Colonic mucosa (tissue), 4 donors: ENCODE measurements at regions not wholly inside any gene's neighbourhood (a gene's known extent, or its start where the extent isn't known, plus 50 kb on each side); places are given as distances from the start of the nearest gene placed in this dataset.
"Not testable (repeated sequence)": the region's sequence is repeated elsewhere in the genome, so short reads cannot be mapped to it uniquely, and the experiment has no call there.

Experiments
- DNase-seq: peaks from one replicate; pipeline ENCODE4 v3.0.0-alpha.2; 2020
- H3K27ac ChIP-seq: fragments of 200-600 bp; one replicate; pipeline ENCODE4 v1.8.0; 2021
- H3K27me3 ChIP-seq: fragments of 200-600 bp; one replicate; pipeline ENCODE4 v1.8.0; 2021
- H3K36me3 ChIP-seq: fragments of 200-600 bp; one replicate; pipeline ENCODE4 v1.8.0; 2021
- H3K4me1 ChIP-seq: fragments of 200-600 bp; one replicate; pipeline ENCODE4 v1.8.0; 2021; ENCODE audit warnings: mild to moderate bottlenecking
- H3K4me3 ChIP-seq: fragments of 200-600 bp; one replicate; pipeline ENCODE4 v1.8.0; 2021
- H3K9ac ChIP-seq, 2 donors: one replicate each; pipeline ENCODE4 v1.7.0; 2013; ENCODE audit warnings: control low read depth in 2 of 2, low read depth in 2 of 2, low read length in 2 of 2
- H3K9me3 ChIP-seq: fragments of 200-600 bp; one replicate; pipeline ENCODE4 v1.8.0; 2021
- intact Hi-C: fragments of 100-400 bp; cut with DNase I; formaldehyde crosslinking; loops from one replicate; pipeline ENCODE4 v1.14.1; 2022
- TF ChIP-seq, protein P1 (sequence below): fragments of 200-600 bp; IDR thresholded peaks from one replicate; pipeline ENCODE4 v1.8.0; 2022; ENCODE audit warnings: antibody characterized with exemption, mild to moderate bottlenecking
- donor health status: healthy.
- donor health status: DM: no; HTN: no; CAD: no.
- donor health status: DM: no; HTN: no; CAD: no.

DNA sequence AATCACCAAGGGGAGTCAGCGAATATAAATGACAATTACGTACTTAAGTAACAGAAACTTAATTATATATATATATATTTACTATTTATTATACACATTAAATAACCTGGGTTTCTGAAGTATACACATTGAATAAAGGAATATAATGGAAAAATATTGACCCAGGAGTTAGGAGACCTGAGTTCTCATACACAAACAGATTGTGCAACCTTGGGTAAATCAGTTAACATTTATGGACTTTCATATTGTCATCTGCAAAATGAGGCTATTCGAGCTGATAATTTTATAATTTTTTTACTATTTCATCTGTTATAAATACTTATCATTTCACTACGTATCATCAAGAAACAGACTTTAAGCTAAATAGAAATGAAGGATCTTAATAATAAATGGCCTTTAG lies 75.1 kb upstream of the SRRM3 start:
- Histone ChIP-seq H3K9ac (no peak overlapping the region), H3K4me1 (no peaks in the 10 kb centered on the region), H3K27ac (no peak overlapping the region), H3K9me3 (no peaks in the 10 kb centered on the region), H3K4me3 (no peak overlapping the region), H3K36me3 (no peaks in the 10 kb centered on the region), H3K27me3 (no peaks in the 10 kb centered on the region)
- TF ChIP-seq, protein P1, sequence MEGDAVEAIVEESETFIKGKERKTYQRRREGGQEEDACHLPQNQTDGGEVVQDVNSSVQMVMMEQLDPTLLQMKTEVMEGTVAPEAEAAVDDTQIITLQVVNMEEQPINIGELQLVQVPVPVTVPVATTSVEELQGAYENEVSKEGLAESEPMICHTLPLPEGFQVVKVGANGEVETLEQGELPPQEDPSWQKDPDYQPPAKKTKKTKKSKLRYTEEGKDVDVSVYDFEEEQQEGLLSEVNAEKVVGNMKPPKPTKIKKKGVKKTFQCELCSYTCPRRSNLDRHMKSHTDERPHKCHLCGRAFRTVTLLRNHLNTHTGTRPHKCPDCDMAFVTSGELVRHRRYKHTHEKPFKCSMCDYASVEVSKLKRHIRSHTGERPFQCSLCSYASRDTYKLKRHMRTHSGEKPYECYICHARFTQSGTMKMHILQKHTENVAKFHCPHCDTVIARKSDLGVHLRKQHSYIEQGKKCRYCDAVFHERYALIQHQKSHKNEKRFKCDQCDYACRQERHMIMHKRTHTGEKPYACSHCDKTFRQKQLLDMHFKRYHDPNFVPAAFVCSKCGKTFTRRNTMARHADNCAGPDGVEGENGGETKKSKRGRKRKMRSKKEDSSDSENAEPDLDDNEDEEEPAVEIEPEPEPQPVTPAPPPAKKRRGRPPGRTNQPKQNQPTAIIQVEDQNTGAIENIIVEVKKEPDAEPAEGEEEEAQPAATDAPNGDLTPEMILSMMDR: no peak
- DNase-seq: no peak
- intact Hi-C loops: no loop called here

- DNase-seq: no peak
- Histone ChIP-seq H3K4me1 (no peaks in the 10 kb centered on the region), H3K27ac (no peak overlapping the region), H3K36me3 (no peaks in the 10 kb centered on the region), H3K4me3 (no peak overlapping the region), H3K9me3 (no peaks in the 10 kb centered on the region), H3K27me3 (no peaks in the 10 kb centered on the region), H3K9ac (no peak overlapping the region)
- TF ChIP-seq, protein P1: no peak
- intact Hi-C loops: no loop called here
Measured at GRCh38 chr7:76129366-76129765, 72.3 kb upstream of the SRRM3 start.

- Histone ChIP-seq H3K4me3 (no peak overlapping the region), H3K9ac (no peak overlapping the region), H3K9me3 (no peaks in the 10 kb centered on the region), H3K27me3 (no peaks in the 10 kb centered on the region), H3K4me1 (no peaks in the 10 kb centered on the region), H3K36me3 (no peaks in the 10 kb centered on the region), H3K27ac (no peak overlapping the region)
- intact Hi-C loops: loop anchor here (5.0 kb wide), 1 partner anchor 63 kb away; no protein-coding TSS in a partner anchor
- DNase-seq: no peak
- TF ChIP-seq, protein P1: no peak
Measured at GRCh38 chr7:76129836-76130235, 71.9 kb upstream of the SRRM3 start.

- H3K9me3 ChIP-seq, DNase-seq, H3K36me3 ChIP-seq, H3K4me1 ChIP-seq, H3K9ac ChIP-seq, H3K27ac ChIP-seq, H3K4me3 ChIP-seq, H3K27me3 ChIP-seq: not testable (repeated sequence)
- intact Hi-C loops: loop anchor here (5.0 kb wide), 1 partner anchor 63 kb away; no protein-coding TSS in a partner anchor
- TF ChIP-seq, protein P1: peak; percentile 27
Measured at GRCh38 chr7:76130661-76131060, 71.0 kb upstream of the SRRM3 start.

DNA sequence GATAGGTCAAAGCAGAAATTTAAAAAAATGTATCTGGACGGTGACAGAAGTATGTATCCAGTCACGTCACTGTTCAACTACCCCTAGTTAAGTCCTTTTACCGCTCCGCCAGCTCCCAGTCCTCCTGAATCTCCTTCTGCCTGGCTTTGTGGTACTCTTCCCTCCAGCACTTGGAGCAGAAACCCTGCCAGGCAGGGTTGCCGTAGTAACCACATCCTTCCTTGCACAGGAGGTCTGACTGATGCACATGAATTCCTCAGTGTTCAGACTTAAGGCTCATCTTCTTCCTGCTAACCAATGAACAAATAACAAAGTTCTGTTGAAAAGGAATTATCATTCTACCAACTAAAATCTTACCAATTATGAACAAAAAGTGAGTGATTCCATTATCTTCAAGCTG lies 69.8 kb upstream of the SRRM3 start:
- H3K27ac ChIP-seq, DNase-seq, H3K4me1 ChIP-seq, H3K9ac ChIP-seq, H3K27me3 ChIP-seq, H3K4me3 ChIP-seq, H3K36me3 ChIP-seq, H3K9me3 ChIP-seq: not testable (repeated sequence)
- intact Hi-C loops: loop anchor here (5.0 kb wide), 1 partner anchor 65 kb away; no protein-coding TSS in a partner anchor

- Histone ChIP-seq H3K36me3 (no peaks in the 10 kb centered on the region), H3K4me3 (no peak overlapping the region), H3K4me1 (no peaks in the 10 kb centered on the region), H3K9me3 (no peaks in the 10 kb centered on the region), H3K9ac (no peak overlapping the region), H3K27me3 (no peaks in the 10 kb centered on the region), H3K27ac (no peak overlapping the region)
- TF ChIP-seq, protein P1: no peak
- intact Hi-C loops: loop anchor here (5.0 kb wide), 1 partner anchor 66 kb away; no protein-coding TSS in a partner anchor
- no peak for DNase-seq
Measured at GRCh38 chr7:76133164-76133775, 68.4 kb upstream of the SRRM3 start.
